GM18870 (cell line): ENCODE measurements at regions not wholly inside any gene's neighbourhood (a gene's known extent, or its start where the extent isn't known, plus 50 kb on each side); places are given as distances from the start of the nearest gene placed in this dataset.

Experiments
- ATAC-seq: cut with Tn5 transposase; IDR thresholded peaks from one replicate; pipeline ENCODE4 v1.9.1; 2021; ENCODE audit warnings: moderate library complexity; ENCODE audit not compliant: unreplicated experiment

DNA sequence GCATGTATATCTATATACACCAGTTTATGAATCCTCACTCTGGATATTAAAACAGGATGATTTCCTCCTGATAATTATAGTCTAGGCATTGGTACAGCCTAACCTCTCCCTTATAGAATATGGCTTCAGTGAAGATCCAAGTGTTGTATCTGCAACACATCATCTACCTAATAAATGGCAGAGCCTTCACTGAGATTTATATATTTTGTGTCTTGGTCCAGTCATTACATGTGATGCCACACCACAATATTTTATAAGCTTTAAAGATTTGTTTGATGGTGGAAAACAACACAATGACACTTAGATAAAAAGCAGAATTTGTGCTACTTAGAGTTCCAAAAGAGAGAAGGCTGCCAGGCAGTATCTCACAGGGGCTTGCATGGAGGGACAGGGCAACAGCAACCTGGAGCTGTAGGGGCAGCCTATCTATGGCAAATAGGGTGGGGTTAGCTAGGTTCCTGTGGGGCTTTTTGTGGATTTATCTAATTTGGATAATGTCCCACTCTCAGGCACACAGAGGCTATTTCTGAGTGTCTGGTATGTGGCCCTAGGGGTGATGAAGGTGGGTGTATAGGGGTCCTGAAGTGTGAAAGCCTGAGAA is 1736.7 kb upstream of the PRR20A start:
- ATAC-seq, result no peak

DNA sequence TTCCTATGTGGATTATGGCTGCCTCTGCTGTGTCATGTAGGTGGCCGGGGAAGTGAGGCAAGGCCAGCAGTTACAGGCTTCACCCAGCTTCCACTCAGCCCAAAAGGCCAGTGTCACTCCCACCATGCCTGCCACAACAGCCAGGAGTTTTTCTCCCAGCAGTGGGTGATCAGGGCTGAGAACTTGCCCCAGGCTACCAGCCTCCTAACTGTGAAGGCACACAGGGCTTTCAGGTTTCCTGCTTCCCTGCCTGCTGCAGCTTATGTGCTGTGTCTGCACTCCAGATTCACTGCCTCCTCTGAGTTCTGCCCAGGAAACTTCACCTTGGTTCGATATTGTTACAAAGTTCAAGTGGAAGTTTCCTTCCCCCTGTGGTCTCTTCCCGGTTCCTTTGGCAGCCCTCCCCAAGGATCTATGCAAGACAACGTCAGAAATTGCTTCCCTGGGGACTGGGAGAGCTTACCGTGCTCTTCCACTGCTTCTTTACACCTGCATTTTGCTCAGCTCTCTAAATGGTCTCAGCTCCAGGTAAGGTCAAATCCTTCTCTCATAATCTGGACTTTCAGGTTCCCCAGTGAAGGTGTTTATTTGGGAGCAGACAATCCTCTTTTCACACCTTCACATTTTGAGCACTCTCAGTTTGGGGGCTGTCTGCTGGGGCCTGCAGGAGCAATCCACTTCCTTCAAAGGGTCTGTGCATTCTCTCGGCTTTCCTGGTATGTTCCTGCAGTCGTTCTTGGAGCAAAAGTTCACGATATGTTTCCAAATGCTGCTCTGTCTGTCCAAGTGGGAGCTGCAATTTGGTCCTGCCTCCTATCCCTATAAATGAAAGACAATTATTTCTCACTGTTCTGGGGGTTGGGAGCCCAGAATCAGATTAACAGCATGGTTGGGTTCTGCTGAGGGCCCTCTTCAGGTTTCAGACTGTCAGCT is 1730.1 kb upstream of the PRR20A start:
- no peak for ATAC-seq

GRCh38 chr13:55418095-55418494 is 1722.6 kb upstream of the PRR20A start:
- ATAC-seq, result no peak

- no peak for ATAC-seq
These were observed 1707.9 kb upstream of the PRR20A start for GRCh38 chr13:55432814-55433213.

DNA sequence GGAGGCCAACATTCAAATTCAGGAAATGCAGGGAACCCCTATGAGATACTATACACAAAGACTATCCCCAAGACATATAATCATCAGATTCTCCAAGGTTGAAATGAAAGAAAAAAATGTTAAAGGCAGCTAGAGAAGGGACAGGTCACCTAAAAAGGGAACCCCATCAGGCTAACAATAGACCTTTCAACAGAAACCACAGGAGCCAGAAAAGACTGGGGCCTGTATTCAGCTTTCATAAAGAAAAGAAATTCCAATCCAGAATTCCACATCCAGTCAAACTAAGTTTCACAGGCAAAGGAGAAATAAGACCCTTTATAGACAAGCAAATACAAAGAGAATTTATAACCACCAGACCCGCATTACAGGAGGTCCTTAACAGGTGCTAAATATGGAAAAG is 1703.6 kb upstream of the PRR20A start:
- ATAC-seq, result no peak

GRCh38 chr13:55439450-55439849 is 1701.3 kb upstream of the PRR20A start:
- ATAC-seq, result no peak

GRCh38 chr13:55440465-55441085 is 1700.1 kb upstream of the PRR20A start:
- no peak for ATAC-seq

DNA sequence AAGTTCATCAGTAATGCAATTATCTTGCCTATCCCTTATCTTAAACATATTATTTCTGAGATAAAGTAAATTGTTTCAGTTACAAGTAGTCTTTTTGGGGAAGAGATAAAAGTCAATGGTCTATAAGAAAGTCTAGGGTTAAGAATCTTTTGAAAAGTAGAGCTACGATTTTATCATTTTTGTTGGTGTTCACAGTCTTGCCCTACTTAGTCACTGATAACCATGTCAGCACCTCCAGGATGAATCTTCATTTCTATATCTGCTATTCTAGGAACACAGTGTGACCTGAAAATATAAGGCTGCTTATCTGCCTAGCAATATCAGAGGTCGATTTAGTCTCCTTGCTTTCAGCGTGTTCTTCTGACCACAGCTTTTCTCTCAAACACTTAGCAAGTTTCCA is 1676.5 kb upstream of the PRR20A start:
- no peak for ATAC-seq

DNA sequence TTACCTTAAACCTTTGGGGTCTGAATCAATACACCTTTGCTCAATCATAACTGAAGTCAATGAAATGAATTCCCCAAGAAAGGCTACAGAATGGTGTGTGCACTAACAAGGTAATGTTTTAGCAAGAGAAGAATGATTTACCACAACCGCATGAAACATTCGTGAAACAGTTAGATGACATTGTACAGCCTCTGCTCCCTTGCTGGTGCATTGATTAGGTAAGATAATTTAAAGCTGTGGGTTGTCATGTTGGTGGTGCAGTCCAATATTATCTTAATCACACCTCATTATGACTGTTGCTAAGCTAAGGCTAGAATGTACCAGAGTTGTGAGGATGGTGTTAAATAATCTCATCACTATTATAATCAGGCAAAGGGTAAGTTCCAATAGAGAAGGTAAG is 1673.2 kb upstream of the PRR20A start:
- no peak for ATAC-seq

DNA sequence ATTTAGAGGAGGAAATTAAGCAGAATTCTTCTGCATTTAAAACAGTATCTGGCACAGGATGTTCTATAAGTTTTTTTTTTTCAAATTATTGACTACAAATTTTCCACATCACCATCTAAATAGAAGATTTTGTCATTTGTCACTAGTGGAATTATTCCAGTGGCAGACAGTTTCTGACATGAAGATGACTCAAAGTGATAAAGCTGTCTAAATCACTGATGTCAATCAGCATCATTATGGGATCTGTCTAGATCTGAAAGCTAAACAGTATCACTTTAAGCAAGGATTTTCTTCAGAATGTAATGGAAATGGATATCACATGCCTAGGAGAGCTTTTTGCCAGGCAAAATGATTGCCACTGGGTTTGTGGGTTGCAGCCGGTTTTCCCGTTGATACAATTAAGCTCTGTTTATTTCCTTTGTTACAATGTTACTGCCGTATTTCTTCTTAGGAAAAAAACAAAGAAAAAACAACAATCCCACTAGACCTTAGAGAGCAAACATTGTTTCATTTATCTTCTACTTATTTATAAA is 1657.0 kb upstream of the PRR20A start:
- ATAC-seq, result no peak

DNA sequence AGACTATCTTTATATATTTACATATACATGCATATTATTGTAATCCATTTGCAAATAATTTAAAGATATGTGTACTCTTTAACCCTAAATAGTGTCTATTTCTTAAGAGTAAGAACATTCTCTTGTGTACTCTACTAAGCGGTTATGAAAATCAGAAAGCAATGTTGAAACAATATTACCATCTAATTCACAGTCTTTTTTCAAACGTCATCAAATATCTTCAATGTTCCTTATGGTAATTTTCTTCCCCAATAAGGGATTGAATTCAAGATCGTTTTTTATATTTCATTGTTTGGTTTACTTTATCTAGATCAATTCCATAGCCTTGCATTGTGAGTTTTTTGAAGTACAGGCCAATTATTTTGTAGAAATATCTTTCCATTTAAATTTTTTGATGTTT is 1647.4 kb upstream of the PRR20A start:
- no peak for ATAC-seq

GRCh38 chr13:55497486-55497885 is 1643.2 kb upstream of the PRR20A start:
- ATAC-seq, result no peak

DNA sequence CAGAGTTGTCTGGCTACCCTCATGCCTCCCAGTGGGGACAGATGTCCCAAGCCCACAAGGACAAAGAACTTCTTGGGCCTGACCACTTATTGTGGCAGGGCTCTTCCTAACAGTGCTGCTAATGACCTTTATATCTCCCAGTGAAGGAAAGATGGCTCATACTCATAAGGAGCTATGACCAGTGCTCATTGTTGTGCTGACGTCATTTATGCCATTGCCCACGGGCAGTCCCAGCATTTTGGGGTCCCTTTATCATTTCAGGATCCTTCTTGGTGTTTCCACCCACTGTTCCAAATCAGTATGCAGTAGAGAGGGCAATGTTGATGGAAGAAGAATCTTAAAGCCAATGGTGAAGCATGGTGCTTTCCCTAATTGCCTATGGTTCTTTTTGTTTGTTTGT is 1640.0 kb upstream of the PRR20A start:
- ATAC-seq, result no peak

- no peak for ATAC-seq
These were observed 1624.1 kb upstream of the PRR20A start for GRCh38 chr13:55516610-55517009.

GRCh38 chr13:55517312-55517711 is 1623.4 kb upstream of the PRR20A start:
- ATAC-seq, result no peak

- ATAC-seq, result no peak
These were observed 1612.3 kb upstream of the PRR20A start for GRCh38 chr13:55528434-55528833.

DNA sequence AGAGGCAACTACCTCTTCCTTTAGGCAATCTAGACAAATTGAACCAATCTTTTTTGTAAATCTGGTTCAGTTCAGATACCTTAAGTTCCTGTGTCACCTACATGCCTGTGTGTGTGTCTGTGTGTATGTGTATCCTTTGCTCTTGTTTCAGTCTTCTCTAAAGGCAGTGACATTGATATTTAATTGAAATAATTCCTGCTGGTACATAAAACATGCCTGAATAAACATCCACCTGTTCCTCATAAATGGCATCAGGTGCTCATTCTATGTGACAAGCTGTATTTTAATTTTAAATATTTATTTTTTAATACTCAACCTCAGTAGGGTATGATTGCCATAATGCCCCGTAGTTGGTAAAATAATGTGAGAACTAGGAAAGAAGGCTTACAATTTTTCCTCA is 1606.4 kb upstream of the PRR20A start:
- ATAC-seq, result no peak

- ATAC-seq, result no peak
These were observed 1602.3 kb upstream of the PRR20A start for GRCh38 chr13:55538424-55538823.

DNA sequence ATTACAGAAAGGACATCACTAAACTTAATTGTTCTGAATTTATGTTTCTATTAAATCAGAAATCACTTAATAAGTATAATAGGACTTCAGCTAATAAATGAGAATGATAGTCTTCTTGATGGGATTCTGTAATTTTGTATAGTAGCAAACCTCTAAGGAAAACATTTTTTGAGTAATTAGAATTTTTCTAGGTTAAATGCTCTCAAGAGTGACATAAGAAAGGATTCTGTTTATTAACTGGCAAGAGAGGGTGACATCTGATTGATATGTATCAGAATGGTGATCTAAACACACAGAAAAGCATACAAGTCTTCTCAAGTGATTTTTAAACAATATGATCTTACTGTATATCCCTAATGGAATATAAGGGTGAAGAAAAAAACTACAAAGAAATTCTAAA is 1597.7 kb upstream of the PRR20A start:
- ATAC-seq, result no peak

GRCh38 chr13:55550624-55551023 is 1590.1 kb upstream of the PRR20A start:
- no peak for ATAC-seq

- ATAC-seq, result no peak
These were observed 1587.0 kb upstream of the PRR20A start for GRCh38 chr13:55553701-55554100.

DNA sequence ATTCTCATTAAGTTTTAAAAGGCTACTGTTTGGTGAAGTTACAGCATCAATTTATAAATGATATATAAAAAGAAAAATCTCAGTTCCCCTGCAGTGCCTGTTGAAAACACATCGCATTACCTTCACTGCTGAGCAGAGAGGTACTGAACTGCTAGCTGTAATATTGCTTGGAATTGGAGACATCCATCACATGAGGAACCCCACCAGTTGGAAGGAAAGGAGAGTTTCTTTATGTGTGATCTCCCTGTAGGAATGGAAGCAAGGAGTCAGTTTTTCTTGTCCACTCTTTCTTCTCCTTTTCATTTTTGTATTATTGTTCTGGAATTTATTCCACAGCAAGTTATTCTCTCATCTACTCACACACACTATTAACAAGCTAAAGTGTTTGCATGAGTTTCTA is 1586.0 kb upstream of the PRR20A start:
- no peak for ATAC-seq
